Loucy (cell line): ENCODE measurements at regions not wholly inside any gene's neighbourhood (a gene's known extent, or its start where the extent isn't known, plus 50 kb on each side); places are given as distances from the start of the nearest gene placed in this dataset.

ENCODE experiments used
- CTCF ChIP-seq: fragments of 200-600 bp; sonication (generic); conservative IDR thresholded peaks from 2 replicates; pipeline ENCODE4 v1.5.1; 2014; ENCODE audit warnings: mild to moderate bottlenecking, antibody characterized with exemption, low read length
- EZH2phosphoT487 ChIP-seq: fragments of 200-600 bp; IDR thresholded peaks from 2 replicates; pipeline ENCODE4 v1.6.1; 2018; ENCODE audit warnings: antibody characterized with exemption, mild to moderate bottlenecking, moderate library complexity, borderline replicate concordance

GRCh38 chr2:117693651-117694050 lies 120.8 kb upstream of the DDX18 start:
- no peak for TF ChIP-seq EZH2phosphoT487
- no peak for TF ChIP-seq CTCF
